ENCODE measurements at regions not wholly inside any gene's neighbourhood (a gene's known extent, or its start where the extent isn't known, plus 50 kb on each side); places are given as distances from the start of the nearest gene placed in this dataset.

DNA sequence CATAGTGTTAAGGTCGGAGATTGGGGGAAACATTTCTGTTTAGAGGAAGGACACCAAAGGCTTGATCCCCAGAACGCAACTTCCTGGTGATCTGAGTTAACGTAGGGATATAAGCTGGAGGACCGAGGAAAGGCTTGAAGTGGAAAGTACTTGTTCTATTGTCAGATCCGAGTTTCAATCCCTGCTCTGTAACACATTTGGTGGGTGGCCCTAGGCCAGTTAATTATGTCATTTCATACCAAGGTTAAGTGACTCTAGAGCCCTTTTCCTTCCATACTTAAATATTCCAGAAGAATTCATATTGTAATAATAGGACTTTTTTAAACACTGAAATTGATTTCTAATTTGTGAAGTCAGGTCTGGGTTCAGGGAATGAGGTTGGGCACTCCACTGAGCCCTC lies 80.9 kb downstream of the RPLP1 start:
- TF ChIP-seq, protein P1, sequence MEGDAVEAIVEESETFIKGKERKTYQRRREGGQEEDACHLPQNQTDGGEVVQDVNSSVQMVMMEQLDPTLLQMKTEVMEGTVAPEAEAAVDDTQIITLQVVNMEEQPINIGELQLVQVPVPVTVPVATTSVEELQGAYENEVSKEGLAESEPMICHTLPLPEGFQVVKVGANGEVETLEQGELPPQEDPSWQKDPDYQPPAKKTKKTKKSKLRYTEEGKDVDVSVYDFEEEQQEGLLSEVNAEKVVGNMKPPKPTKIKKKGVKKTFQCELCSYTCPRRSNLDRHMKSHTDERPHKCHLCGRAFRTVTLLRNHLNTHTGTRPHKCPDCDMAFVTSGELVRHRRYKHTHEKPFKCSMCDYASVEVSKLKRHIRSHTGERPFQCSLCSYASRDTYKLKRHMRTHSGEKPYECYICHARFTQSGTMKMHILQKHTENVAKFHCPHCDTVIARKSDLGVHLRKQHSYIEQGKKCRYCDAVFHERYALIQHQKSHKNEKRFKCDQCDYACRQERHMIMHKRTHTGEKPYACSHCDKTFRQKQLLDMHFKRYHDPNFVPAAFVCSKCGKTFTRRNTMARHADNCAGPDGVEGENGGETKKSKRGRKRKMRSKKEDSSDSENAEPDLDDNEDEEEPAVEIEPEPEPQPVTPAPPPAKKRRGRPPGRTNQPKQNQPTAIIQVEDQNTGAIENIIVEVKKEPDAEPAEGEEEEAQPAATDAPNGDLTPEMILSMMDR (IDR thresholded peaks at IDR 0.05), result no peak
- H3K4me3 ChIP-seq, result no peak overlapping the region
- peaks cover 0 to 12% of the 10 kb centered on the region in 2 donors for H3K4me1 ChIP-seq (ENCODE audit: control insufficient read depth in 1 of 2, low read depth in 2 of 2)
- no peaks in the 10 kb centered on the region for H3K27me3 ChIP-seq (replicated peaks; ENCODE audit: insufficient read depth)
- no peak for DNase-seq (ENCODE audit: low spot score)
- H3K36me3 ChIP-seq, result no peaks in the 10 kb centered on the region
- H3K9me3 ChIP-seq, result no peaks in the 10 kb centered on the region
- ATAC-seq (ENCODE audit: insufficient number of reproducible peaks, low FRiP score, low read depth), result no peak
- no peak overlapping the region for H3K27ac ChIP-seq

DNA sequence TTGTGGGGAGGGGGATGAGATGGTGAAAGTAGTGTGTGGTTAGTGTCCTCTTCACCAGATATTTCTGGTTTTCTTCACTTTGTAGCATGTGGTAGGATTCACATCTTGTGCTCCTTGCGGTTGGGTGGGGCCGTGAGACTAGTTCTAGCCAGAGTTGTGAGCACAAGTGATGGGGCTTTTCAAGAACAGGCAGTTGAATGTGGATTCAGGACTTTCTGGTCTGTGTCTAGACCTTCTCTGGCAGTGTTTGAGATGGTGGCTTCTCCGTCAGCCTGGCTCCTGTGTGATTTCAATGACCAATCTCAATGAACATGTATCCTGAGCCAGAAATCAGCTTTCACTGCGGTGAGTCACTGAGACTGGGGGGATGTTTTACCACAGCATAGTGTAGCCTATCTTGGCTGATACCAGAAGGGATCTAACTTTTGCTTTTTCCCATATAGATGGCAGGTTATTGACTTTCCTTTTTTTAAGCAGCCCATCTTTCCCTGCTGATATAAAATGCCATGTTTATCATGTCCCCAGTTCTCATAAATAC lies 82.6 kb downstream of the RPLP1 start:
- H3K36me3 ChIP-seq, result no peaks in the 10 kb centered on the region
- H3K4me1 ChIP-seq (ENCODE audit: control insufficient read depth in 1 of 2, low read depth in 2 of 2), result peaks cover 0 to 12% of the 10 kb centered on the region in 2 donors
- H3K27me3 ChIP-seq (replicated peaks; ENCODE audit: insufficient read depth), result no peaks in the 10 kb centered on the region
- TF ChIP-seq, protein P1 (IDR thresholded peaks at IDR 0.05), result no peak
- H3K9me3 ChIP-seq, result no peaks in the 10 kb centered on the region
- H3K27ac ChIP-seq, result no peak overlapping the region
- no peak for DNase-seq (ENCODE audit: low spot score)
- no peak for ATAC-seq (ENCODE audit: insufficient number of reproducible peaks, low FRiP score, low read depth)
- H3K4me3 ChIP-seq, result no peak overlapping the region

DNA sequence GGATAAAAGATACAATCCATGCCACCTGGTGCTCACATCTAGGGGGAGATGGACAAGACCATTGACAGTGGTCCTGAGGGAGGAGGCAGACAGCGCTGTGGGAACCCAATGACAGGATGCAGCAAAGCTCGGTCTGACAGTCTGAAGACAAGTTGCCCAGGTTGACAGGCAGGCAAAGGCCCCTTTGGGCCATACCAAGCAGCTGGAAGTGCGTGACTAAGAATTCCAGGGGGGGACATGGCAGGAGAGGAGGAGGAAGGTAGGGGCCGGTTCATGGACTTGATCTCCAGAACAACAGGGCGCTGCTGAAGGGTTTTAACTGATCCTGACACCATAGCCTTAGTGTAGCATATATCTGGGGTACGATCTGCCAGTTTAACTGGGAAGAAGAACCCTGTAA lies 83.4 kb downstream of the RPLP1 start:
- no peak for ATAC-seq (ENCODE audit: insufficient number of reproducible peaks, low FRiP score, low read depth)
- TF ChIP-seq, protein P1 (IDR thresholded peaks at IDR 0.05), result no peak
- H3K4me3 ChIP-seq, result no peak overlapping the region
- H3K4me1 ChIP-seq (ENCODE audit: control insufficient read depth in 1 of 2, low read depth in 2 of 2), result peaks cover 0 to 12% of the 10 kb centered on the region in 2 donors
- H3K27me3 ChIP-seq (replicated peaks; ENCODE audit: insufficient read depth), result no peaks in the 10 kb centered on the region
- DNase-seq (ENCODE audit: low spot score), result no peak
- no peak overlapping the region for H3K27ac ChIP-seq
- no peaks in the 10 kb centered on the region for H3K9me3 ChIP-seq
- no peaks in the 10 kb centered on the region for H3K36me3 ChIP-seq

DNA sequence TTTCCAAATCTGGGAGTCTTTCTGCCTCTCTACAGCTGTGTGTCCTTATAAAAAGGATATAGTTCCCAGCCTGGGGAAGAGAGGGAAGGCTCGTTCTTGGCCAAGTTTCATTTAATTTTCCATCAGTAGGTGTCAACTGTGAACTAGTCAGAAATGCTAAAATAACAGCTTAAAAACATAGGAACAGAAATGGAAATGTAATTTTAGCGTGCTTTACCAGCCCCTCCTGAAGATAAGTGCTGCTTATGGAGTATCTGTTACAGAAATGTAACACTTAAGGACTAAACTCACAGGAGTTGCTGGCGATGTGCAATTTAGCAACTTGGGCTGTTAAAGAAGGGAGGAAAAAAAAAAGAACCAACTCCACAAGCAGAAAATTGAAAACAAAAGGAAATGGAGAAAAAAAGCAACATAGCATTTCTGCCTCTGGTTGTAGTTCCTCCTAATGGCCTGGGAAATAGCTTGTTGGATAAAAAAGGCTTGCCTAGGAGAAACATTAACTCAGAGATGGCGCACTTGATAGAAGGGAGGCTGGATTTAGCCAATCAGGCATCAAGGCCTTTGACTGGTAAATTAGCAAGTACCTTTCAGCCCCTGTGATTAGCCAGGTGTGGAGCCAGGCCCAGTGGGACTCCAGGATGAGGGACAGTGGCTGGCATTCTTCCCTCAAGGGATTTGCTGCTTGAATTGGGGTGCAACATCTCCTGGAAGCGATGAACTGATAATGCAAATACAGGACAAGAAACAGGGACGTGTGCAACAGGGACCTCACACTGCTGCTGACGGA lies 84.3 kb downstream of the RPLP1 start:
- peaks cover 0 to 4% of the 10 kb centered on the region in 2 donors for H3K4me1 ChIP-seq (ENCODE audit: control insufficient read depth in 1 of 2, low read depth in 2 of 2)
- TF ChIP-seq, protein P1 (IDR thresholded peaks at IDR 0.05), result no peak
- no peak overlapping the region for H3K27ac ChIP-seq
- H3K27me3 ChIP-seq (replicated peaks; ENCODE audit: insufficient read depth), result no peaks in the 10 kb centered on the region
- DNase-seq (ENCODE audit: low spot score), result no peak
- H3K4me3 ChIP-seq, result no peak overlapping the region
- no peaks in the 10 kb centered on the region for H3K36me3 ChIP-seq
- ATAC-seq (ENCODE audit: insufficient number of reproducible peaks, low FRiP score, low read depth), result no peak
- H3K9me3 ChIP-seq, result no peaks in the 10 kb centered on the region

DNA sequence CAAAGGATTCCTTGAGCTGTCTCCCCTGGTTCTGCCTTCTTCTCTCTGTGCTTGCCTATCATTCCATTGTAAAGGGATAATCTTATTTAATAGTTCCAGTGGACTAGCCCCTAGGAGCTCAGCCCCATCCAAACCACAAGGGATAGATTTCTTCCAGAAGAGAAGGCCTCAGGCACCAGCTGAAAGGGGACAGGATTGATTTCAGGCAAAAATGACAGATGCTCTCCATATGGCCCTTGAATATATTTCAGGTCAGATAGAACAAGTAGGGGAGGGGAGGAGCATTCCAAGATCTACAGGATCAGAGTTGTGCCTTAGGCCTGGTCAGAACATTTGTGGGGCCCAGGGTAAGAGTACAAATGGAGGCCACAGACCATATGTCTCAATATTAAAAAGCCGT lies 85.3 kb downstream of the RPLP1 start:
- TF ChIP-seq, protein P1 (IDR thresholded peaks at IDR 0.05), result no peak
- DNase-seq (ENCODE audit: low spot score), result no peak
- Histone ChIP-seq H3K36me3 (no peaks in the 10 kb centered on the region), H3K4me1 (ENCODE audit: control insufficient read depth in 1 of 2, low read depth in 2 of 2) (no peaks in the 10 kb centered on the region), H3K4me3 (no peak overlapping the region), H3K9me3 (no peaks in the 10 kb centered on the region), H3K27me3 (replicated peaks; ENCODE audit: insufficient read depth) (no peaks in the 10 kb centered on the region), H3K27ac (no peak overlapping the region)
- no peak for ATAC-seq (ENCODE audit: insufficient number of reproducible peaks, low FRiP score, low read depth)
